T47D (cell line): ENCODE measurements at regions not wholly inside any gene's neighbourhood (a gene's known extent, or its start where the extent isn't known, plus 50 kb on each side); places are given as distances from the start of the nearest gene placed in this dataset.
"Not testable (repeated sequence)": the region's sequence is repeated elsewhere in the genome, so short reads cannot be mapped to it uniquely, and the experiment has no call there.

Experiments used
- DNase-seq, 2 experiments: peaks; one replicate each; pipeline versions ENCODE4 v3.0.0 to v3.0.0-alpha.2; 2011 to 2012; ENCODE audit warnings: low read depth in 1 of 2, low spot score in 1 of 2
- JUND ChIP-seq: IDR thresholded peaks from 2 replicates; pipeline ENCODE4 v1.6.1; 2012; ENCODE audit warnings: low read depth
- in situ Hi-C: cut with HindIII; loops from 2 replicates; pipeline ENCODE4 v1.10.0; 2016; ENCODE audit warnings: low sequenced_read_pairs, low pct_unique_long_range_greater_than_20kb

GRCh38 chrX:129361576-129361975 is 161.7 kb downstream of the SMARCA1 start:
- no peak for DNase-seq
- no peak for TF ChIP-seq JUND
- in situ Hi-C loops, result no loop called here

GRCh38 chrX:129360175-129360574 is 163.1 kb downstream of the SMARCA1 start:
- in situ Hi-C loops, result no loop called here
- DNase-seq, result peak in 1 of 2 experiments; percentile 65
- no peak for TF ChIP-seq JUND

- DNase-seq, result peak in 1 of 2 experiments; percentile 2
- no peak for TF ChIP-seq JUND
- in situ Hi-C loops, result no loop called here
These were observed 164.0 kb downstream of the SMARCA1 start for GRCh38 chrX:129359269-129359668.

GRCh38 chrX:129357428-129357827 is 165.9 kb downstream of the SMARCA1 start:
- in situ Hi-C loops, DNase-seq: not testable (repeated sequence)

- in situ Hi-C loops, result no loop called here
- no peak for DNase-seq
- TF ChIP-seq JUND, result no peak
These were observed 176.0 kb downstream of the SMARCA1 start for GRCh38 chrX:129347291-129347690.

- DNase-seq, result no peak
- no peak for TF ChIP-seq JUND
- in situ Hi-C loops, result no loop called here
These were observed 176.7 kb downstream of the SMARCA1 start for GRCh38 chrX:129346574-129346973.

- peak in 1 of 2 experiments; percentile 67 for DNase-seq
- in situ Hi-C loops, result not testable (repeated sequence)
These were observed 186.0 kb downstream of the SMARCA1 start for GRCh38 chrX:129337264-129337663.

GRCh38 chrX:129323115-129323514 is 200.2 kb downstream of the SMARCA1 start:
- DNase-seq, result no peak
- in situ Hi-C loops, result no loop called here
- no peak for TF ChIP-seq JUND

- peak in 1 of 2 experiments; percentile 61 for DNase-seq
- in situ Hi-C loops, result no loop called here
- TF ChIP-seq JUND, result no peak
These were observed 204.9 kb downstream of the SMARCA1 start for GRCh38 chrX:129318375-129318774.

- no peak for DNase-seq
- in situ Hi-C loops, result no loop called here
- TF ChIP-seq JUND, result no peak
These were observed 206.8 kb downstream of the SMARCA1 start for GRCh38 chrX:129316461-129316860.

GRCh38 chrX:129310000-129310399 is 213.3 kb downstream of the SMARCA1 start:
- in situ Hi-C loops, result no loop called here
- DNase-seq, result no peak
- no peak for TF ChIP-seq JUND

- DNase-seq, result no peak
- no peak for TF ChIP-seq JUND
- in situ Hi-C loops, result no loop called here
These were observed 260.4 kb downstream of the SMARCA1 start for GRCh38 chrX:129262912-129263311.

- DNase-seq, in situ Hi-C loops: not testable (repeated sequence)
These were observed 267.8 kb downstream of the SMARCA1 start for GRCh38 chrX:129255516-129255915.

- in situ Hi-C loops, result no loop called here
- TF ChIP-seq JUND, result no peak
- no peak for DNase-seq
These were observed 273.7 kb downstream of the SMARCA1 start for GRCh38 chrX:129249563-129249962.
